ENCODE measurements at regions not wholly inside any gene's neighbourhood (a gene's known extent, or its start where the extent isn't known, plus 50 kb on each side); places are given as distances from the start of the nearest gene placed in this dataset.

DNA sequence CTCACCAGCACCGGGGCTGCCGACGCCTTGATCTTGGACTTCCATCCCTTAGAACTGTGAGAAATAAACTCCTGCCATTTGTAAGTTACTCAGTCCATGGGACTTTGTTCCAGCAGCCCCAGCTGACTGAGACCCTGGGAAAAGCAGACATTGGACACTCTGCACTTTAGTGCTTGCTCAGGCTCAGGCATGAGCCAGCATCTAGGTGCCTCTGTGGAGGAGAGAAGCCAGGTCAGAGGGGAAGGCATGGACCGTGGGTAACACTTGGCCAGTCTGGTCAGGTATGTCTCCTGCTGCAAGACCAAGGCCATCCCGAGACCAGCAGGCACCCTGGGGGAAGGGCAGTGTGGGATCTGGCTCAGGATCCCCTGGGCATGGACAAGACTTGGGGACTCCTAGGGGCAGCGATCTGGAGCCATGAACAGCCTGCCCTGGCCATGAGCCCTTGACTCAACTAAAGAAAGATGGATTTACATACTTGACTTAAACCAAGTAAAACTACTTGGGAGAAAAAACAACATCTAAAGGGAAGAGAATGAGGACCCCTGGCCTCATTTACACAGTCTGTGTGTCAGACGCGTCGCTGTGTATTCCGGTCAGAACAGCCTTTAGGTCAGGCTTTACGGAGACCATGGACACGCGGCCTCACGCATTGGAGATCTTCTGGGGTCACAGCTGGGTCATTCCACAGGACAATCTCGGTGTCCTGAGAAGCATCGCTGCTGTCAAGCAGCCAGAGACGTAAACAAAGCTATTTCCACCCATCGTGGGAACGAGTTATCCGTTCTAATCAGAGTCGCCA is 497.1 kb downstream of the BRD1 start:
- no peak for DNase-seq (ENCODE audit: low spot score)

DNA sequence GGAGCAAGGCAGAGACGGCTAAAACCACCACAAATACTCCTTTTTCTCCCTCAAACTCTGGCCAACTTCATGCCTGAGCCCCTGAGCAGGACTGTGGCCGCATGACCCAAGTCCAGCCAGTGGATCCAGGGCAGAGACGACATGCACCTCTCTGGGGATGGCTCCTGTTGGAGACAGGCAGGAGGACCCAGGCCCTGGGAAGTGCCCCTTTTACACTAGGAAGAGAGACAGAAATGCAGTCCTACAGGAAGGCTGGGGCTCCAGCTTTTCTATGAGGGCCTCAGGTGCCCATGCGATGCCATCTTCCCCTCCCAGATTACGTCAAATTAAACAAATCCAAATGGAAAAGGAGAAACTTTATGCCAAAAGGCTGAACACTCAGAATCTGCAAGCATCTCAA is 498.0 kb downstream of the BRD1 start:
- no peak for DNase-seq (ENCODE audit: low spot score)

DNA sequence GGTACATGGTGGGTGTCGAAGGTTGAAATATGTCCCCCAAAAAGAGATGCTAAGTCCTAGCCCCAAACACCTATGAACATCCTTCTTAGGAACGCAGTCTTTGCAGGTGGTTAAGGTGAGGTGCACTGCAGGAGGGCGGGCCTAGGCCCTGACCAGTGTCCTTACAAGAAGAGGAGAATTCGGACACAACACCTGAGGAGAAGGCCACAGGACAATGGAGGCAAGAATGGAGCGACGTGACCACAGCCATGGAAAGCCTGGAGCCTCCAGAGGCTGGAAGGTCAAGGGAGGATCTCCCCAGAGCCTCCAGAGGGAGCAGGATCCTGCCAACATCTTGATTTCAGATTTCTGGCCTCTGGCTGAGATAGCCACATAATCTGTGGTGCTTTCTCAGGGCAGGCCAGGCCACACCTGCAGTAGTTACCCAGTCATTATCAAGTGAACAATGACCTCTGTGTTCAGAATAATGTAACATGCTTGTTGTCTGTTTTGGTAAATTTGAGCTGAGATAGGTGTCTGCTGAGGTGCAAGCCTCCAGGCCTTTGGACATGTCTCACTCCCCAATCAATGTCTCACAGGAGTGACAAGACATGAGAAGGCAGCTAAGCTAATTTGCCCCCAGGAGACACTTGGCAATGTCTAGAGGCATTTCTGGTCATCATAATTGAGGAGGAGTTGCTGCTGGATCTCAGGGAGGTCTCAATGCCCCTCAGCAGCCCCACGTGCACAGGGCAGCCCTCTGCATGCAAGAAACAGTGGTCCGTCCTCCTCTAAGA is 498.9 kb downstream of the BRD1 start:
- DNase-seq (ENCODE audit: low spot score): no peak

DNA sequence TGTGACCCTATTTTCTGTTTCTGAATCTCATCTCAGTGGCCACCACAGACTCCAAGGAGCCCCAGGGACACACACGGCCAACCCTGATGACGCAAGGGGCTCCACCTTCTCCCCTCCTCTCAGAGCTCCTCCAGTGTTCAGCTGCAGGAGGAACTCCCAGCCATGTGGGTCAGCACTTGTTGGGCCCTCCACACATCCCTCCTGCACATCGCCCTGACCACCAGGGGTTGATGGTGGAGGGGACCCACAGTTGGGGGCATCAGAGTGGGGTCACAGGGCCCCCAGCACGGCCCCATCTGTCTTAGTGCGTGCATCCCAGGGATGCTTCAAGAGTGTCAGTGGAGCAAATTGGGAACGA is 499.6 kb downstream of the BRD1 start:
- DNase-seq (ENCODE audit: low spot score): no peak

DNA sequence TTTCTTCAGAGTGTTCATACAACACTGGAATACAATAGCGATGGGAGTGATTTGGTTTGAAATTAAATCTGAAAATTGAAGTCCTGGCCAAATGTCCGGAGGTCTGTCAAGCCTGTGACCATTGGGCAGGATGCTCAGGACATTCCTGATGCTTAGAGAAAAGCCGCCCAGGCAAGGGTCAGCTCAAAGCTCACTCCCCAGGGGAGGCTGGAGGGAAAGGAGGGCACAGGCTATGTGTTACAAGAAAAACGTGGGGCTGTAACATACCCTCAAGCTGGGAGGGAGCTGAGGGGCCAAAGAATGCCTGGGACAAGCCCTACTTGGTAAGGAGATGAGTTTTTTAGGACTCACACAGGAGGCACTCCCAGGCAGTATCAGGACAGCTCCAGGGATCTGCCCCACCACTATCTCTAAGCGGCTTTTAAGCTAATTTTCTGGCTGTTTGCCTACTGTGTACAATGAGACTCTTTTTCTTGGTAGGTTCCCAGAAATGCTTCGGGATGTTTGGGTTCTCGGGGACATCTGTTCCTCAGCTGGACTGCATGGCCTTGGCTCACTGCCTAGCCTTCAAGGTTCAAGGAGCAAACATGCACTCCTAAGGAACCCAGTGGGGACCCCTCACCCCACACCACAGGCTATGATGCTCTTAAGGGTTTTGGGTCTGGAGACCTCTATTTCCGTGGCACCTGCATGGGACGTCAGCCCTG is 500.1 kb downstream of the BRD1 start:
- no peak for DNase-seq (ENCODE audit: low spot score)

DNA sequence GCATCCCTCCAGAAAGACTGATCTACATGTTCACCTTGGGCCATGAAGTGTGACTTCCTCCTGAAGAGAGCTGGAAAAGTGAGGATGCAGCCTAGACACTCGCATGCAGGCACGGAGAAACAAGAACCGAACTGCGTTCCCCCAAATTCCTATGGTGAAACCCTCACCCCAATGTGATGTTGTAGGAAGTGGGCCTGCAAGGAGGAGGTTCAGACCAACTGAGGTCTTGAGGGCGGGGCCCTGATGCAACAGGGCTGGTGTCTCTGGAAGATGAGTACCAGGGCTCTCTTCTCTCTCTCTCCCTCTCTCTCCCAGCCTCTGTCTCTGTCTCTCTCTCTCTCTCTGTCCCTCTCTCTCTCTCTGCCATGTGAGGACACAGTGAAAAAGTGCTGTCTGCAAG is 501.1 kb downstream of the BRD1 start:
- DNase-seq (ENCODE audit: low spot score): no peak

DNA sequence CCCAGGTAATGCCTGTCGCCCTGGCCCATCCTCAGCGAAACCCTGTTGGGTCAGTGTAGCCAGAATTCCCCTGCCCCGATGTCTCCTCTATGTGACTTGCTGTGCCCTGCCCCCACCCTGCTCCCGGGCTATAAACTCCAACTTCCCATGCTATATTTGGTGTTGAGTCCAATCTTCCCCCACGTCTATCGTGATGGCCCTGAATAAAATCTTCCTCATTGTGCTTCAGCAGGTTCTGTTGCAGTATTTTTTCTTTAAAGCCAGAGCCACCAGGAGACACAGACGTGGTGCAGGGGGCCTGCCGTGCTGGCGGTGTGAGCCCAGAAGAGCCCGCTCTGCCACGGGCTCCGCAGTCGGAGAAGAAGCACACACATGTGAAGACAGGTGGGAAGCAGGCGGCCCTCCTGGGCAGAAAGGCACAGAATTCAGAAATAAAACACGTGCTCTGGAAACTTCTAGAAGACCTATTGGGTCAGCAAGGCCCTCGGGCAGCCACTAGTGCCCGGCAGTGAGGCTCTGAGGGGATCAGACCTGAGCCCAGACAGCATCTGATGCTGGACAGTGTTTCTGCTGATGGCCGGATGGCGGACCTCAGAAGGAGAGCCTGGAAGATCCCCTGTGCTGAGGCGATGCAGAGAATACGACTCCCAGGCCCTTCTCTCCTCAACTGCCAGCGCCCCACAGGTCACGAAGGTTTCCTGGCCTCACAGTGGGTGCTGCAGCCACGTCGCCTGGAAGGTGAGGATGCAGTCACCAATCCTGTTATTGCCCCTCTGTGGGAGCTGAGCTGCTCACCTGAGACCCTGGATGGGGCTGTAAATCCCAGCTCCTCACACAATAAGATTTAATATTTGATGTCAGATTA is 501.9 kb downstream of the BRD1 start:
- DNase-seq (ENCODE audit: low spot score): no peak

DNA sequence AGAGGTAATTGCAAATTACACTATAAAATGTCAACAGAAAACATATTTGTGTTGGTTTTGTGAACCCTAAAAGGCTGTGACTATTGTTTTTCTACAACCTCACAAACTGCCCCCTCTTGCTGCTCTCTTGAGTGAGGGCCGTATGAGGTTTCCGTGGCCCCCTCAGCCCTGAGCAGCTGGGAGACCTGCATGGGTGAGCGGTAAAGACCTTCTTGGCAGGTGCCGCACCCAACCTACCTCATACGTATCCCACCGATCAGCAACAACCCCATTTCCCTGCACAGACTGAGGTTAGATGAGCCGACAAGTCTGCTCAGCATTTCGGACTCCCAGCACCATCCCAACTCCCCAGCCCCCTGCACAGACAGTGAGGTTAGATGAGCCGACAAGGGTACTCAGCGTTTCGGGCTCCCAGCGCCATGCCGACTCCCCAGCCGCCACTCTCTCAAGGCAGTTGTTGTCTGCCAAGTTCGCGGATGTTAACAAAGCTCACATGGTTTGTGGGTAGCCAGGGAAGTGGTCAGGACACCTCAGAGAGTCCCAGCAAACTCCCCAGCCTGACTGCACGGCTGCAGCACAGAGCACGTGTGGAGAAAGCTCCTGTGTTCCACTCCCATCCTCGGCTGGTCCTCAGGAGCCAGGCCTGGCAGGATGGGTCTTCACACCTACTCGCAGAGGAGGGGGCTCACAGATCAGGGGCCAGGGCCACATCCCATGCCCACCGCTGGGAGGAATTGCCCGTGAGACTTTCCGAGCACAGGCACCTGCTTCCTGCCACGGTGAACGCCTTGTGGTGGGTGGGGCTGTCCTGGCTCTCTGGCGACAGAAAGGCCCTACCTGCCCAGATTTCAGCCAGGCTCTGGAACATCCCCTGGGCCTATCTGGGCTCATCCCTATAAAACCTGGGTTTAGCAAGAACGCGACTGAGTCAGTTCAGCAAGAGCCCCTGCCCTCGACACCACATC is 502.9 kb downstream of the BRD1 start:
- no peak for DNase-seq (ENCODE audit: low spot score)

DNA sequence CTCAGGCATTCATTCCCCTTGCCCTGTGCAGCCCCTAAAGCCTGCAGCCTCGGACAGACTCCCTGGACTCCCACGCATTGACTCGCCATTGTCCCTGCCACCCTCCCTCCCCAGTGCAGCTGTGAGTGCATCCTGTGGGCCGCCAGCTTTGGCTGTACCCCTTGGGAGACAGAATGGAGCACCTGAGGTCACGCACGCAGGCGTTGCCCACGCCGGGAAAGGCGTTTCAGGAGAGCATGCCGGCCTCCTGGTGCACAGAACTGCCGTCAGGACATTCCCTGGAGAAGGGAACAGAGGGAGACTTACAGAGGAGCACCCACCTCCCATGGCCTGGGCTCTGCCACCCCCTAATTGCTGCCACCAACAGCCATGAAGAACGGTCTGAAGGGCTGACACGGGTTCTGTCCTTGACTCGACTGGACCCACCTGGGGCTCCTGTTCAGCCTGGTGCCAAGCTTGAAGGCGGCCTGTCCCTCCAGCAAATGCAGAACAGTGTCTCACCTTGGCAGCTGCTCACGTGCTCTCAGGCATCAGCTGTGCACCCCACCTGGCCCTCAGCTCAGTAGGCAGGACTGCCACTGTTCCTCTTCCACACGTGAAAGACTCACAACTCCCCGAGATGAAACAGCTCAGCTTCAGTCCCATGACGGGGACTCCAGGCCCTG is 503.8 kb downstream of the BRD1 start:
- DNase-seq (ENCODE audit: low spot score): no peak

DNA sequence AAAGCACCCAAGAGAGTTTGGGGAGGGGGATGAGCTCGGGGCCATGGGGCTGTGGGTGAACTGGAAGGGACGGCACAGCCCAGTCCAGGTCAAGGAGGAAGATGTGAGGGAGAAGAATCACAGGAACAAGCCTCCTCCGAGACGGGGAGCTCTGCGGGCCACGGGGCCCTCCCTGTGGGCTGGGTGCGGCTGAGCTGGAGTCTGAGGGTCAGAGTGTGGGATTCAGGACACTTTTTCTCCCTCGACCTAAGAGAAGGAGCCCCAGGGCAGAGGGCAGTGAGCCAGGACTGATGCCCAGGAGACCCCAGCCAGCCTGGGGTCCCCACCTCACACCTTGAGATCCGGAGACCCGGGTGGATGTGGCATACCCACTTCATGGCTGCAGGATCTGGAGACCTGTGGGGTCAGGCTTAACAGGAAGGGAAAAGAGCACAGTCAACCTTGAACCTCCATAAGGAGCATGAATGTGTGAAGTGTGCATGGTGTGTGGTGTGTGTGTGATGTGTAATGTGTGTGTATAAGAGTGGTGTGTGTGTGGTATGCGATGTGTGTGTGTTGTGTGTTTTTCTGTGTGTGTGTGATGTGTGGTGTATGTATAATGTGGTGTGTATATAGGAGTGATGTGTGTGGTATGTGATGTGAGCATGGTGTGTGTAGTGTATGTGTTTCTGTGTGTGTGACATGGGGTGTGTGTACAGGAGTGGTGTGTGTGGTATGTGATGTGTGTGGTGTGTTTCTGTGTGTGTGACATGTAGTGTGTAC is 504.6 kb downstream of the BRD1 start:
- no peak for DNase-seq (ENCODE audit: low spot score)

DNA sequence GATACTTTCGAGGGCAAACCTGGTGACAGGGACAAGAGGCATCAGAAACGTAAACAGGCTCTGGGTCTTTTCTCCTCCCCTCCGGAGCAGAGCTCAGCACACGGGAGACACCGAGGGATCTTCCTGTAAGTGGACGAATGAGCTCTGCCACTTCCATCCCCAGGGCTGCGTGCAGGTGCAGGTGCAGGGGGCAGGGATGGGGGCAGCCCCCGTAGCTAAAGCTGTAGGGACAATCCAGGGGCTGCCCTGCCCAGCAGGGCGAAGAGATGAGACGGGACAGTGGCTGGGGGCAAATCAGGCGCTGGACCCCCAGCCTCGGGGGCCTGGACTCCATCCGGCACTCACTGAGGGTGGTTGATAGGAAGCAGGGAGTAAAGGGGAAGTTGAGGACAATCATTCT is 505.4 kb downstream of the BRD1 start:
- DNase-seq (ENCODE audit: low spot score): no peak

DNA sequence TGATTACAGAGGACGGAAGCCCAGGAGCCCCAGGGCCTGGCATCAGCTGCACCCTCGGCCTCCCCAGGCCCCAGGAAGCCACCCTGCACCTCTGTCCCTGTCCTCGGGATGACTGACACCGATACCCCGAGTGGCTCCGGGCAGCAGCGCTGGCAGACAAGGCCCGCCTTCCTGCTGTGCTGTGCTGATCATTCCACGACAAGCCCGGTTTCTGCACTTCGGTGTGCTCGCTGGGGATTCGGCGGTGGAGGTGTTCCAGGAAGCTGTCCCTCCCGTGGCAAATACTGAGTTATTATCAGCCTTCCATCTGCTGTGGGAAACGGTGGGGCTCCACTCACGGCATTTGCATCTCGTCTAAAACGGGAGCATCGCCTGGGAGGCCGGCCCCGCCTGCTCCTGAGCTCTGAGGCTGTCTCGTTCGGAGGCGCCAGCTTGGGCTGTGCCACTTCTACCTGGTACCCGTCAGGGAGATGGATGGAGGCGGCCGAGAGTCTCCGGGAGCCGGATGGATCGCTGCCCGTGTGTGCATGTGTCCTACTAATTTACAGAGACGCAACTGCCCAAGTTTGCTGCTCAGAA is 506.1 kb downstream of the BRD1 start:
- DNase-seq (ENCODE audit: low spot score): no peak

DNA sequence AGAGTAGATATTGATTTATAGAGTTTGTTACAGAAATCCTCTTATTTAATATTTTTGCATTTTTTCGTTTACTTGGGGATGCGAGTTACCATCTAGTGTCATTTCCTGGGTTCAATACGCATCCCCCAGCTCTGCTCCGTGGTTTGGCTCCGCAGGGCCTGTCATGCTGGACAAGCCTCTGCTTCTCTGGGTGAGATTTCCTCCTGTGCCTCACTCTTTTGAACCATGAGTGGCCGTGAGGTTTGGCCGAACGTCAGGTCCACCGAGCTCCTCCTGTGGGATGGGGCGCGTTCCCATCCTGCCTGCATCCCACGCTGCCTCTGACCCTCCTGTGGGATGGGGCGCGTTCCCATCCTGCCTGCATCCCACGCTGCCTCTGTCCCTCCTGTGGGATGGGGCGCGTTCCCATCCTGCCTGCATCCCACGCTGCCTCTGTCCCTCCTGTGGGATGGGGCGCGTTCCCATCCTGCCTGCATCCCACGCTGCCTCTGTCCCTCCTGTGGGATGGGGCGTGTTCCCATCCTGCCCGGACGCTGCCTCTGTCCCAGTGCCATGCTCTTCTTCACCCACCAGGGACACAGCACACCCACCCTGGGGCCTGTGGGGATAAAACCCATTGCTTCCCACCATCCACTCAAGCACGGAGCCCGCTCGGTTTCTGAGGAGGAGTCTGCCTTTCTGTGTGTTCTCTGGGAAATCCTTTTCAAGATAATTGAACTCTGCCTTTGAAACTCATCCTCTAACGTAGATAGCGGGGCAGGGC is 506.8 kb downstream of the BRD1 start:
- no peak for DNase-seq (ENCODE audit: low spot score)

DNA sequence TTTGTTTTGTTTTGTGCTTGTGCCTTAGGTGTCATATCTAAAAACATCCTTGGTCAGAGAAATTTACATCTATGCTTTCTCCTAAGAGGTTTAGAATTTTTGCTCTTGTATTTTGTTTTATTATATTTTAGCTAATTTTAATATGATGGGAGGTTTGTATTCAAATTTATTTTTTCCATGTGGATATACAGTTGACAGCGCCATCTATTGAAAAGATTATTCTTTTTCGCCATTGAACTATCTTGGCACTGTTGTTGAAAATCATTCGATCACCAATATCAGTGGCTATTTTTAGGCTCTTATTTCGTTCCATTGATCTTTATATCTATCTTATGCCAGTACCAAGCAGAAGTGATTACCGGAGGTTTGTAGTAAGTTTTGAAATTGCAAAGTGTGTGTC is 510.3 kb downstream of the BRD1 start:
- no peak for DNase-seq (ENCODE audit: low spot score)

DNA sequence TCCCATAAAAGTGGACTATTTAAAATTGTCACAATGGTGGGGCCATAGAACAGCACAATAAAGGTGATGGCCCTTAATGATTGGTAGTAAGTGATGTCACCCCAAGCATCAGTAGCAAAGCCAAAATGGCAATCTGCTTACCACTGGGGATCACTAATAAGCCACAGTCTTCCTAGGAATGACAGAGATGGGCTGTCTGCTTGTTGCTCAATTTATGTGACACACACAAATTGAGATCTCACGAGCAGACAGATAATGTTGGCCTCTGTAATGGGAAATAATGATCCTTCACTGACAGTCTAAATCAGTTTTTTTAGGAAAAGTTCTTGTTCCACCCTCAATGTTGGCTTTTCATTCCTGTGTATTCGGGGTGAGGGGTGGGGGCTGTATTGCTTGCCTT is 515.1 kb downstream of the BRD1 start:
- no peak for DNase-seq (ENCODE audit: low spot score)

DNA sequence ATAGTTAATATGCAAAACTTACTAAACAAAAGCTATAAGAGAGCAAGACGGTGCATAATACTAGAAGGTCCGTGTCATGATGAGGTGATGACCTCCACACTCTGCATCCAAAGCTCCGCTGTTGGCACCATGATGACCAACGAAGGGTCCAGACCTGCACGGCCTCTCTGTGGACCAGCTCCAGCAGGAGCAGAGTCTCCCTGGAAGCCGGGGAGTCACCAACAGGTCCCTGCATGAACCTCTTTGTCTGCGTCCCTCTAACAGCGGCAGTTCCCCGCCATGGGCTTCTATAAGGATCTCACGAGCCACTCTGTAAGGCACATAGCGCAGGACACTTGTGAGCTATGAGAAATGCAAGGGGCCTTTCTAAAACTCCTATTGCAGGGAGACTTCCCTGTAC is 517.3 kb downstream of the BRD1 start:
- no peak for DNase-seq (ENCODE audit: low spot score)

DNA sequence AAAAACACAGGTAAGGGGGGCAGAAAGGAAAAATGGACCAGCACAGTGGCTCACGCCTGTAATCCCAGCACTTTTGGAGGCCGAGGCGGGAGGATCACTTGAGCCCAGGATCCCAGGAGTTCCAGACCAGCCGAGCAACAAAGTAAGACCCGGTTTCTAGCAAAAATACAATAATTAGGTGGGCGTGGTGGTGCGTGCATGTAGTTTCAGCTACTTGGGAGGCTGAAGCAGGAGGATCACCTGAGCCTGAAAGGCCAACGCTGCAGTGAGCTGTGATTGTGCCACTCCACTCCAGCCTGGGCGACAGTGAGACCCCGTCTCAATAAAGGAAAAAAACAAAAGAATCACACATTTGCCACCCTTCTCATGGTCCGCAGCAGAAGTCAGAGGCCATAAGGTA is 519.4 kb downstream of the BRD1 start:
- DNase-seq (ENCODE audit: low spot score): no peak

DNA sequence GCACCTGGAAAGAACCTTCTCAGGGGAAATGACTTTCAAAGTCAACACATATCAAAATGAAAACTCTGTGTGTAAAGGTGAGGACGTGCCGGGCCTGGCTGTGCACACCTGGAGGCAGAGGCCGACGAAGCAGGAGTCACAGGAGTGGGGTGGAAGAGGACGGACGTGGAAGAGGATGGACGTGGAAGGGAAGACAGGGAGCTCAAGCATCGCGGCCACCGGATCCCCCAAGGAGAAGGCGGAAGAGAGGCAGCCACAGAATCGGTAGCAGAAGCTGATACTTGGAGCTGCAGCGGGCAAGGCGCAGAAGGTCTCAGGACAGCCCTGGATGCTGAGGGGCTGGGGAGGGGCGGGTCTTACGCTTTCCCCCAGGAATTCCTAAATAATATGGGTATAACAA is 519.8 kb downstream of the BRD1 start:
- DNase-seq (ENCODE audit: low spot score): no peak

Data from HT-29 (cell line).